Gastrocnemius medialis (tissue), 4 donors: ENCODE measurements at regions not wholly inside any gene's neighbourhood (a gene's known extent, or its start where the extent isn't known, plus 50 kb on each side); places are given as distances from the start of the nearest gene placed in this dataset.

ENCODE experiments used
- ATAC-seq, 2 donors: fragments of 150-250 bp; one replicate each; pipeline ENCODE4 v1.9.1; 2016
- DNase-seq, 2 donors: peaks; one replicate each; pipeline ENCODE4 v3.0.0-alpha.2; 2019
- H3K27ac ChIP-seq, 4 donors: fragments of 200-600 bp; sonication (generic); 1 replicate in 1 of 4; 2 replicates in 3 of 4; pipeline ENCODE4 v1.5.1; 2016 to 2018; ENCODE audit warnings: mild to moderate bottlenecking in 2 of 4, moderate library complexity in 1 of 4
- H3K27me3 ChIP-seq, 3 donors: fragments of 200-600 bp; sonication (generic) in 2 of 3; 1 replicate in 1 of 3; 2 replicates in 2 of 3; pipeline versions ENCODE4 v1.5.1 to v1.6.0; 2016 to 2019; ENCODE audit warnings: mild to moderate bottlenecking in 1 of 3, moderate library complexity in 1 of 3
- H3K36me3 ChIP-seq, 2 donors: fragments of 200-600 bp; sonication (generic) in 1 of 2; one replicate each; pipeline ENCODE4 v1.5.1; 2017 to 2018
- H3K4me1 ChIP-seq, 2 donors: fragments of 200-600 bp; sonication (generic) in 1 of 2; one replicate each; pipeline ENCODE4 v1.5.1; 2016 to 2017; ENCODE audit warnings: mild to moderate bottlenecking in 2 of 2
- H3K4me3 ChIP-seq, 4 donors: fragments of 200-600 bp; sonication (generic) in 3 of 4; 1 replicate in 1 of 4; 2 replicates in 3 of 4; pipeline ENCODE4 v1.5.1; 2016 to 2019; ENCODE audit warnings: mild to moderate bottlenecking in 2 of 4
- H3K9me3 ChIP-seq, 3 donors: fragments of 200-600 bp; sonication (generic) in 2 of 3; 1 replicate in 1 of 3; 2 replicates in 2 of 3; pipeline ENCODE4 v1.5.1; 2016 to 2019
- CTCF ChIP-seq, 5 experiments: fragments of 450-650 bp in 3 of 5; fragments of 200-600 bp in 2 of 5; sonication (generic) in 2 of 5; IDR thresholded peaks in 4 of 5; conservative IDR thresholded peaks in 1 of 5; 1 replicate in 4 of 5; 2 replicates in 1 of 5; pipeline ENCODE4 v1.5.1; 2016 to 2019; ENCODE audit warnings: antibody characterized with exemption in 5 of 5, mild to moderate bottlenecking in 3 of 5, moderate library complexity in 3 of 5
- POLR2A ChIP-seq, 2 donors: fragments of 450-650 bp; IDR thresholded peaks; one replicate each; pipeline ENCODE4 v1.6.1; 2017; ENCODE audit warnings: antibody characterized with exemption in 2 of 2, mild to moderate bottlenecking in 2 of 2, moderate library complexity in 2 of 2
- in situ Hi-C, 4 donors: fragments of 200-750 bp; cut with MboI; loops; one replicate each; pipeline versions ENCODE4 v1.15.0 to v1.8.0; 2017; ENCODE audit warnings: low sequenced_read_pairs in 4 of 4
- intact Hi-C: fragments of 100-400 bp; cut with DNase I; formaldehyde crosslinking; loops from one replicate; pipeline ENCODE4 v1.15.1; 2023; ENCODE audit warnings: low total_unique reads

GRCh38 chr6:98323605-98324004, 510.8 kb upstream of the POU3F2 start:
- no peak overlapping the region for H3K27ac ChIP-seq
- TF ChIP-seq CTCF (IDR thresholded peaks at IDR 0.05 in 4 of 5, conservative IDR thresholded peaks at IDR 0.05 in 1 of 5) (no peak), POLR2A (IDR thresholded peaks at IDR 0.05) (no peak)
- in situ Hi-C loops, result no loop called here
- no peaks in the 10 kb centered on the region for H3K4me1 ChIP-seq
- intact Hi-C loops, result no loop called here
- H3K4me3 ChIP-seq, result no peak overlapping the region
- ATAC-seq (no peak), DNase-seq (no peak)
- no peaks in the 10 kb centered on the region for H3K36me3 ChIP-seq
- H3K27me3 ChIP-seq, result no peaks in the 10 kb centered on the region
- no peaks in the 10 kb centered on the region for H3K9me3 ChIP-seq

GRCh38 chr6:98324446-98324845, 509.9 kb upstream of the POU3F2 start:
- no peak overlapping the region for H3K27ac ChIP-seq
- no peaks in the 10 kb centered on the region for H3K9me3 ChIP-seq
- H3K4me1 ChIP-seq, result no peaks in the 10 kb centered on the region
- DNase-seq (no peak), ATAC-seq (no peak)
- no peaks in the 10 kb centered on the region for H3K36me3 ChIP-seq
- in situ Hi-C loops, result no loop called here
- TF ChIP-seq POLR2A (IDR thresholded peaks at IDR 0.05), result no peak
- H3K27me3 ChIP-seq, result no peaks in the 10 kb centered on the region
- intact Hi-C loops, result no loop called here
- no peak overlapping the region for H3K4me3 ChIP-seq

GRCh38 chr6:98325366-98325765, 509.0 kb upstream of the POU3F2 start:
- H3K36me3 ChIP-seq, result no peaks in the 10 kb centered on the region
- no peaks in the 10 kb centered on the region for H3K9me3 ChIP-seq
- in situ Hi-C loops (no loop called here), intact Hi-C loops (no loop called here)
- H3K27ac ChIP-seq, result no peak overlapping the region
- TF ChIP-seq CTCF (IDR thresholded peaks at IDR 0.05 in 4 of 5, conservative IDR thresholded peaks at IDR 0.05 in 1 of 5), result no peak
- TF ChIP-seq POLR2A (IDR thresholded peaks at IDR 0.05), result no peak
- ATAC-seq, result no peak
- no peaks in the 10 kb centered on the region for H3K27me3 ChIP-seq
- DNase-seq, result no peak
- H3K4me3 ChIP-seq, result no peak overlapping the region
- no peaks in the 10 kb centered on the region for H3K4me1 ChIP-seq

- in situ Hi-C loops, result no loop called here
- Histone ChIP-seq H3K4me1 (no peaks in the 10 kb centered on the region), H3K9me3 (no peaks in the 10 kb centered on the region), H3K27ac (no peak overlapping the region), H3K36me3 (no peaks in the 10 kb centered on the region), H3K27me3 (no peaks in the 10 kb centered on the region), H3K4me3 (no peak overlapping the region)
- DNase-seq (no peak), ATAC-seq (no peak)
- TF ChIP-seq POLR2A (IDR thresholded peaks at IDR 0.05), result no peak
- TF ChIP-seq CTCF (IDR thresholded peaks at IDR 0.05 in 4 of 5, conservative IDR thresholded peaks at IDR 0.05 in 1 of 5), result no peak
- intact Hi-C loops, result no loop called here
These were observed 501.1 kb upstream of the POU3F2 start for GRCh38 chr6:98333273-98333672.

- in situ Hi-C loops, result no loop called here
- Histone ChIP-seq H3K4me1 (no peaks in the 10 kb centered on the region), H3K27me3 (no peaks in the 10 kb centered on the region), H3K27ac (no peak overlapping the region), H3K4me3 (no peak overlapping the region), H3K36me3 (no peaks in the 10 kb centered on the region), H3K9me3 (no peaks in the 10 kb centered on the region)
- intact Hi-C loops, result no loop called here
- no peak for ATAC-seq
- TF ChIP-seq CTCF (IDR thresholded peaks at IDR 0.05 in 4 of 5, conservative IDR thresholded peaks at IDR 0.05 in 1 of 5), result no peak
- no peak for TF ChIP-seq POLR2A (IDR thresholded peaks at IDR 0.05)
- DNase-seq, result no peak
These were observed 498.8 kb upstream of the POU3F2 start for GRCh38 chr6:98335594-98335993.
